Nephron (organoid): ENCODE measurements at regions not wholly inside any gene's neighbourhood (a gene's known extent, or its start where the extent isn't known, plus 50 kb on each side); places are given as distances from the start of the nearest gene placed in this dataset.

ENCODE experiments used
- H3K27ac Mint-ChIP-seq, 3 experiments: 2 replicates each; pipeline ENCODE4 v1.8.0; 2020; ENCODE audit warnings: mixed read lengths in 3 of 3, mild to moderate bottlenecking in 2 of 3, moderate library complexity in 1 of 3
- H3K27me3 Mint-ChIP-seq: 2 replicates; pipeline ENCODE4 v1.8.0; 2021; ENCODE audit warnings: low read depth, mild to moderate bottlenecking, moderate library complexity, mixed read lengths
- H3K36me3 Mint-ChIP-seq: 2 replicates; pipeline ENCODE4 v1.8.0; 2020; ENCODE audit warnings: low read depth, mixed read lengths
- H3K4me1 Mint-ChIP-seq: 2 replicates; pipeline ENCODE4 v1.8.0; 2020; ENCODE audit warnings: mixed read lengths
- H3K4me3 Mint-ChIP-seq, 3 experiments: 2 replicates each; pipeline ENCODE4 v1.8.0; 2020; ENCODE audit warnings: mild to moderate bottlenecking in 3 of 3, mixed read lengths in 3 of 3, moderate library complexity in 2 of 3
- H3K9me3 Mint-ChIP-seq: 2 replicates; pipeline ENCODE4 v1.8.0; 2020; ENCODE audit warnings: mixed read lengths
- CTCF ChIP-seq, 3 experiments: fragments of 200-600 bp; sonication (generic); IDR thresholded peaks; one replicate each; pipeline ENCODE4 v1.5.0; 2021; ENCODE audit warnings: antibody characterized with exemption in 3 of 3; ENCODE audit not compliant: unreplicated experiment in 3 of 3

- Mint-ChIP-seq H3K27me3 (no peaks in the 10 kb centered on the region), H3K4me1 (peaks cover 13% of the 10 kb centered on the region), H3K27ac (peak overlapping the region; percentile 64 to 86 (median 77)), H3K4me3 (no peak overlapping the region), H3K36me3 (no peaks in the 10 kb centered on the region), H3K9me3 (no peaks in the 10 kb centered on the region)
- no peak for TF ChIP-seq CTCF (IDR thresholded peaks at IDR 0.05; ENCODE audit: unreplicated experiment in 3 of 3)
Measured at GRCh38 chr3:21859124-21860081, 108.4 kb upstream of the ZNF385D start.

GRCh38 chr3:21860082-21860475 lies 109.1 kb upstream of the ZNF385D start:
- no peak for TF ChIP-seq CTCF (IDR thresholded peaks at IDR 0.05; ENCODE audit: unreplicated experiment in 3 of 3)
- H3K9me3 Mint-ChIP-seq = no peaks in the 10 kb centered on the region
- peak overlapping the region in 1 of 3 experiments; percentile 77 for H3K27ac Mint-ChIP-seq
- peaks cover 13% of the 10 kb centered on the region for H3K4me1 Mint-ChIP-seq
- no peaks in the 10 kb centered on the region for H3K27me3 Mint-ChIP-seq
- no peaks in the 10 kb centered on the region for H3K36me3 Mint-ChIP-seq
- H3K4me3 Mint-ChIP-seq = no peak overlapping the region

- no peak for TF ChIP-seq CTCF (IDR thresholded peaks at IDR 0.05; ENCODE audit: unreplicated experiment in 3 of 3)
- Mint-ChIP-seq H3K27me3 (no peaks in the 10 kb centered on the region), H3K4me1 (peaks cover 13% of the 10 kb centered on the region), H3K4me3 (no peak overlapping the region), H3K9me3 (no peaks in the 10 kb centered on the region), H3K27ac (no peak overlapping the region), H3K36me3 (no peaks in the 10 kb centered on the region)
Measured at GRCh38 chr3:21860657-21861056, 109.6 kb upstream of the ZNF385D start.

- Mint-ChIP-seq H3K36me3 (peaks cover 6% of the 10 kb centered on the region), H3K4me1 (peaks cover 10% of the 10 kb centered on the region), H3K9me3 (peaks cover 8% of the 10 kb centered on the region), H3K27me3 (no peaks in the 10 kb centered on the region), H3K4me3 (no peak overlapping the region), H3K27ac (peak overlapping the region in 1 of 3 experiments; percentile 37)
- TF ChIP-seq CTCF (IDR thresholded peaks at IDR 0.05; ENCODE audit: unreplicated experiment in 3 of 3) = no peak
Measured at GRCh38 chr3:21876782-21877181, 125.8 kb upstream of the ZNF385D start.

GRCh38 chr3:21877214-21877754 lies 126.3 kb upstream of the ZNF385D start:
- no peak overlapping the region for H3K4me3 Mint-ChIP-seq
- H3K27me3 Mint-ChIP-seq = no peaks in the 10 kb centered on the region
- peaks cover 10% of the 10 kb centered on the region for H3K4me1 Mint-ChIP-seq
- peaks cover 6% of the 10 kb centered on the region for H3K36me3 Mint-ChIP-seq
- no peak for TF ChIP-seq CTCF (IDR thresholded peaks at IDR 0.05; ENCODE audit: unreplicated experiment in 3 of 3)
- peaks cover 8% of the 10 kb centered on the region for H3K9me3 Mint-ChIP-seq
- H3K27ac Mint-ChIP-seq = no peak overlapping the region
